Stomach smooth muscle (tissue), 2 donors: ENCODE measurements at regions not wholly inside any gene's neighbourhood (a gene's known extent, or its start where the extent isn't known, plus 50 kb on each side); places are given as distances from the start of the nearest gene placed in this dataset.

Experiments
- H3K27ac ChIP-seq: one replicate; pipeline ENCODE4 v1.7.0; 2013; ENCODE audit warnings: mild to moderate bottlenecking, low read length, inconsistent platforms
- H3K27me3 ChIP-seq, 2 donors: one replicate each; pipeline ENCODE4 v1.7.0; 2013; ENCODE audit warnings: low read length in 2 of 2; ENCODE audit not compliant: insufficient read depth in 2 of 2, control insufficient read depth in 1 of 2
- H3K36me3 ChIP-seq, 2 donors: one replicate each; pipeline ENCODE4 v1.7.0; 2013; ENCODE audit warnings: low read length in 2 of 2; ENCODE audit not compliant: control insufficient read depth in 2 of 2, insufficient read depth in 2 of 2
- H3K4me1 ChIP-seq: one replicate; pipeline ENCODE4 v1.7.0; 2013; ENCODE audit warnings: low read length; ENCODE audit not compliant: control insufficient read depth, insufficient read depth
- H3K4me3 ChIP-seq, 2 donors: one replicate each; pipeline ENCODE4 v1.7.0; 2013; ENCODE audit warnings: low read length in 2 of 2
- H3K9ac ChIP-seq, 2 donors: one replicate each; pipeline ENCODE4 v1.7.0; 2013; ENCODE audit warnings: low read length in 2 of 2, mild to moderate bottlenecking in 1 of 2
- H3K9me3 ChIP-seq, 2 donors: one replicate each; pipeline ENCODE4 v1.7.0; 2013; ENCODE audit warnings: low read length in 2 of 2; ENCODE audit not compliant: control insufficient read depth in 2 of 2
- donor health status: healthy.
- donor health status: Pancreatic carcinoma.

GRCh38 chr12:89856431-89856830 lies 147.8 kb upstream of the ATP2B1 start:
- no peak overlapping the region for H3K27ac ChIP-seq
- no peaks in the 10 kb centered on the region for H3K4me1 ChIP-seq
- H3K4me3 ChIP-seq: no peak overlapping the region
- no peaks in the 10 kb centered on the region for H3K27me3 ChIP-seq
- no peaks in the 10 kb centered on the region for H3K36me3 ChIP-seq
- no peak overlapping the region for H3K9ac ChIP-seq
- H3K9me3 ChIP-seq: no peaks in the 10 kb centered on the region

- H3K4me3 ChIP-seq: no peak overlapping the region
- H3K4me1 ChIP-seq: no peaks in the 10 kb centered on the region
Observed at GRCh38 chr12:89848732-89849131, 140.1 kb upstream of the ATP2B1 start.

GRCh38 chr12:89846473-89847055 lies 137.9 kb upstream of the ATP2B1 start:
- H3K4me3 ChIP-seq: no peak overlapping the region
- H3K4me1 ChIP-seq: no peaks in the 10 kb centered on the region
- no peaks in the 10 kb centered on the region for H3K9me3 ChIP-seq
- H3K27me3 ChIP-seq: no peaks in the 10 kb centered on the region
- H3K27ac ChIP-seq: no peak overlapping the region
- H3K9ac ChIP-seq: no peak overlapping the region
- no peaks in the 10 kb centered on the region for H3K36me3 ChIP-seq

More at GRCh38 chr12:89848732-89849131, 140.1 kb upstream of the ATP2B1 start:
- Histone ChIP-seq H3K36me3 (no peaks in the 10 kb centered on the region), H3K9ac (no peak overlapping the region), H3K27ac (no peak overlapping the region), H3K9me3 (no peaks in the 10 kb centered on the region), H3K27me3 (no peaks in the 10 kb centered on the region)

- Histone ChIP-seq H3K4me1 (no peaks in the 10 kb centered on the region), H3K9ac (no peak overlapping the region), H3K27me3 (no peaks in the 10 kb centered on the region), H3K4me3 (no peak overlapping the region), H3K36me3 (no peaks in the 10 kb centered on the region), H3K27ac (no peak overlapping the region), H3K9me3 (no peaks in the 10 kb centered on the region)
Observed at GRCh38 chr12:89845767-89846166, 137.1 kb upstream of the ATP2B1 start.

GRCh38 chr12:89845366-89845765 lies 136.7 kb upstream of the ATP2B1 start:
- Histone ChIP-seq H3K4me1 (no peaks in the 10 kb centered on the region), H3K9ac (no peak overlapping the region), H3K36me3 (no peaks in the 10 kb centered on the region), H3K4me3 (no peak overlapping the region), H3K9me3 (no peaks in the 10 kb centered on the region), H3K27me3 (no peaks in the 10 kb centered on the region), H3K27ac (no peak overlapping the region)

- no peaks in the 10 kb centered on the region for H3K36me3 ChIP-seq
- no peak overlapping the region for H3K4me3 ChIP-seq
- no peaks in the 10 kb centered on the region for H3K9me3 ChIP-seq
- no peak overlapping the region for H3K9ac ChIP-seq
- H3K27me3 ChIP-seq: no peaks in the 10 kb centered on the region
- no peaks in the 10 kb centered on the region for H3K4me1 ChIP-seq
- H3K27ac ChIP-seq: no peak overlapping the region
Observed at GRCh38 chr12:89844539-89844938, 135.9 kb upstream of the ATP2B1 start.

GRCh38 chr12:89840162-89840922 lies 131.7 kb upstream of the ATP2B1 start:
- Histone ChIP-seq H3K27me3 (no peaks in the 10 kb centered on the region), H3K36me3 (no peaks in the 10 kb centered on the region), H3K27ac (no peak overlapping the region)

GRCh38 chr12:89839444-89839843 lies 130.8 kb upstream of the ATP2B1 start:
- H3K9ac ChIP-seq: no peak overlapping the region
- H3K9me3 ChIP-seq: no peaks in the 10 kb centered on the region
- no peaks in the 10 kb centered on the region for H3K36me3 ChIP-seq
- H3K4me1 ChIP-seq: no peaks in the 10 kb centered on the region
- no peak overlapping the region for H3K27ac ChIP-seq
- H3K27me3 ChIP-seq: no peaks in the 10 kb centered on the region
- no peak overlapping the region for H3K4me3 ChIP-seq

More at GRCh38 chr12:89840162-89840922, 131.7 kb upstream of the ATP2B1 start:
- H3K9me3 ChIP-seq: no peaks in the 10 kb centered on the region
- H3K4me1 ChIP-seq: no peaks in the 10 kb centered on the region
- no peak overlapping the region for H3K4me3 ChIP-seq
- no peak overlapping the region for H3K9ac ChIP-seq

- Histone ChIP-seq H3K27ac (no peak overlapping the region), H3K9ac (no peak overlapping the region), H3K4me3 (no peak overlapping the region), H3K36me3 (no peaks in the 10 kb centered on the region), H3K27me3 (no peaks in the 10 kb centered on the region), H3K9me3 (no peaks in the 10 kb centered on the region), H3K4me1 (no peaks in the 10 kb centered on the region)
Observed at GRCh38 chr12:89838833-89839232, 130.2 kb upstream of the ATP2B1 start.

GRCh38 chr12:89836026-89836425 lies 127.4 kb upstream of the ATP2B1 start:
- Histone ChIP-seq H3K27ac (no peak overlapping the region), H3K4me1 (no peaks in the 10 kb centered on the region), H3K9ac (no peak overlapping the region), H3K36me3 (no peaks in the 10 kb centered on the region), H3K9me3 (no peaks in the 10 kb centered on the region), H3K4me3 (no peak overlapping the region), H3K27me3 (no peaks in the 10 kb centered on the region)

- Histone ChIP-seq H3K27me3 (no peaks in the 10 kb centered on the region), H3K9ac (no peak overlapping the region)
Observed at GRCh38 chr12:89834676-89835075, 126.0 kb upstream of the ATP2B1 start.

More at GRCh38 chr12:89834676-89835075, 126.0 kb upstream of the ATP2B1 start:
- no peak overlapping the region for H3K4me3 ChIP-seq
- no peaks in the 10 kb centered on the region for H3K9me3 ChIP-seq
- no peak overlapping the region for H3K27ac ChIP-seq
- H3K4me1 ChIP-seq: no peaks in the 10 kb centered on the region
- no peaks in the 10 kb centered on the region for H3K36me3 ChIP-seq
